SK-N-SH (cell line): ENCODE measurements at regions not wholly inside any gene's neighbourhood (a gene's known extent, or its start where the extent isn't known, plus 50 kb on each side); places are given as distances from the start of the nearest gene placed in this dataset.

Experiments
- CTCF ChIA-PET: fragments of 300-600, 350-600 bp; formaldehyde crosslinking; extraction: SDS; loops from one replicate; lab custom pipeline; 2021; lab: Yijun Ruan, JAX
- POLR2A ChIA-PET: fragments of 350-600 bp; sonication (Branson Sonifier 250); formaldehyde crosslinking; extraction: SDS; loops from one replicate; lab custom pipeline; 2020; ENCODE audit warnings: antibody characterized with exemption, inconsistent platforms; lab: Yijun Ruan, JAX
- DNase-seq: peaks from one replicate; pipeline ENCODE4 v3.0.0; 2012
- H2AFZ ChIP-seq: fragments of 200-600 bp; sonication (generic); 2 replicates; pipeline ENCODE4 v1.8.1; 2016; ENCODE audit warnings: antibody characterized with exemption, mild to moderate bottlenecking, low read depth
- H3F3A ChIP-seq: fragments of 200-600 bp; sonication (generic); replicated peaks from 2 replicates; pipeline ENCODE3; 2016; ENCODE audit warnings: antibody characterized with exemption, mild to moderate bottlenecking; ENCODE audit not compliant: insufficient read depth
- H3K27ac ChIP-seq, 2 experiments: fragments of 200-500 bp in 1 of 2; fragments of 200-600 bp in 1 of 2; sonication (Bioruptor generic) in 1 of 2; sonication (generic), shearing (Covaris generic) in 1 of 2; 2 replicates each; pipeline versions ENCODE4 v1.5.1 to v1.6.1; 2014 to 2016; ENCODE audit warnings: low read depth in 2 of 2, inconsistent platforms in 1 of 2, low read length in 1 of 2, mild to moderate bottlenecking in 1 of 2, mixed read lengths in 1 of 2
- H3K27me3 ChIP-seq: fragments of 200-600 bp; sonication (generic), shearing (Covaris generic); 2 replicates; pipeline ENCODE4 v1.6.1; 2016; ENCODE audit warnings: mixed run types; ENCODE audit not compliant: insufficient read depth
- H3K36me3 ChIP-seq, 2 experiments: fragments of 200-500 bp in 1 of 2; fragments of 200-600 bp in 1 of 2; sonication (Bioruptor generic) in 1 of 2; sonication (generic) in 1 of 2; replicated peaks in 1 of 2; 2 replicates each; pipeline versions ENCODE3 to v1.5.1; 2014 to 2016; ENCODE audit warnings: low read length in 1 of 2, mild to moderate bottlenecking in 1 of 2; ENCODE audit not compliant: insufficient read depth in 2 of 2, control insufficient read depth in 1 of 2
- H3K4me1 ChIP-seq, 2 experiments: fragments of 200-500 bp in 1 of 2; fragments of 200-600 bp in 1 of 2; sonication (Bioruptor generic) in 1 of 2; sonication (generic), shearing (Covaris generic) in 1 of 2; 2 replicates each; pipeline versions ENCODE4 v1.5.1 to v1.6.1; 2014 to 2016; ENCODE audit warnings: low read depth in 1 of 2, low read length in 1 of 2, mixed run types in 1 of 2; ENCODE audit not compliant: insufficient read depth in 2 of 2, control insufficient read depth in 1 of 2
- H3K4me2 ChIP-seq: fragments of 200-600 bp; sonication (generic), shearing (Covaris generic); 2 replicates; pipeline ENCODE4 v1.6.1; 2017; ENCODE audit warnings: mixed run types
- H3K4me3 ChIP-seq, 2 experiments: fragments of 200-500 bp in 1 of 2; fragments of 200-600 bp in 1 of 2; sonication (Bioruptor generic) in 1 of 2; sonication (generic), shearing (Covaris generic) in 1 of 2; 2 replicates each; pipeline versions ENCODE4 v1.5.1 to v1.8.1; 2014 to 2016; ENCODE audit warnings: low read depth in 2 of 2, inconsistent platforms in 1 of 2, low read length in 1 of 2, mild to moderate bottlenecking in 1 of 2, mixed read lengths in 1 of 2, moderate library complexity in 1 of 2
- H3K79me2 ChIP-seq: fragments of 200-600 bp; sonication (generic); 2 replicates; pipeline ENCODE4 v1.8.1; 2017; ENCODE audit warnings: mild to moderate bottlenecking; ENCODE audit not compliant: insufficient read depth
- H3K9ac ChIP-seq: fragments of 200-600 bp; sonication (generic); 2 replicates; pipeline ENCODE4 v1.6.1; 2017; ENCODE audit warnings: mixed run types
- H3K9me2 ChIP-seq: fragments of 200-600 bp; sonication (generic); 2 replicates; pipeline ENCODE4 v1.6.1; 2017; ENCODE audit warnings: mixed run types
- H3K9me3 ChIP-seq: fragments of 200-600 bp; sonication (generic); 2 replicates; pipeline ENCODE4 v1.6.1; 2017; ENCODE audit warnings: mixed run types, mild to moderate bottlenecking, moderate library complexity
- H4K20me1 ChIP-seq: fragments of 200-600 bp; sonication (generic); 2 replicates; pipeline ENCODE4 v1.6.1; 2017; ENCODE audit warnings: mild to moderate bottlenecking, mixed run types; ENCODE audit not compliant: insufficient read depth
- CHD2 ChIP-seq: fragments of 150-350 bp; IDR thresholded peaks from 2 replicates; pipeline ENCODE4 v1.6.1; 2018; ENCODE audit warnings: low read length; ENCODE audit not compliant: partially characterized antibody
- ELF1 ChIP-seq: IDR thresholded peaks from 2 replicates; pipeline ENCODE4 v1.4.0; 2012
- EP300 ChIP-seq, 2 experiments: IDR thresholded peaks; 2 replicates each; pipeline versions ENCODE4 v1.4.0 to v1.6.1; 2012; ENCODE audit warnings: borderline replicate concordance in 1 of 2, low read depth in 1 of 2, low read length in 1 of 2
- EZH2phosphoT487 ChIP-seq: fragments of 200-600 bp; sonication (generic); IDR thresholded peaks from 2 replicates; pipeline ENCODE4 v1.6.1; 2017; ENCODE audit warnings: low read depth, mixed run types, mild to moderate bottlenecking, antibody characterized with exemption, moderate library complexity, borderline replicate concordance
- FOXJ3 ChIP-seq: sonication (generic); formaldehyde crosslinking; IDR thresholded peaks from 2 replicates; pipeline ENCODE4 v1.5.1; 2020; ENCODE audit warnings: mild to moderate bottlenecking, missing genetic modification reagents
- GABPA ChIP-seq: IDR thresholded peaks from 2 replicates; pipeline ENCODE4 v1.4.0; 2012; ENCODE audit warnings: low read depth, mild to moderate bottlenecking
- JUND ChIP-seq: IDR thresholded peaks from 2 replicates; pipeline ENCODE4 v1.4.0; 2012
- MEF2A ChIP-seq: IDR thresholded peaks from 2 replicates; pipeline ENCODE4 v1.4.0; 2012; ENCODE audit warnings: low read depth, borderline replicate concordance
- MXI1 ChIP-seq: IDR thresholded peaks from 2 replicates; pipeline ENCODE4 v1.6.1; 2012; ENCODE audit warnings: mild to moderate bottlenecking, low read depth, low read length, improper control_type of control experiment
- NFIC ChIP-seq: IDR thresholded peaks from 2 replicates; pipeline ENCODE4 v1.4.0; 2012; ENCODE audit warnings: borderline replicate concordance
- RAD21 ChIP-seq: IDR thresholded peaks from 2 replicates; pipeline ENCODE4 v1.6.1; 2012; ENCODE audit warnings: mild to moderate bottlenecking, low read length
- RCOR1 ChIP-seq: fragments of 150-350 bp; IDR thresholded peaks from 2 replicates; pipeline ENCODE4 v1.6.1; 2017; ENCODE audit warnings: antibody characterized with exemption, low read length
- RFX5 ChIP-seq: IDR thresholded peaks from 2 replicates; pipeline ENCODE4 v1.6.1; 2012; ENCODE audit warnings: mild to moderate bottlenecking, improper control_type of control experiment, low read length
- RXRA ChIP-seq: IDR thresholded peaks from 2 replicates; pipeline ENCODE4 v1.4.0; 2012; ENCODE audit warnings: low read depth, mild to moderate bottlenecking, borderline replicate concordance
- TEAD4 ChIP-seq: IDR thresholded peaks from 2 replicates; pipeline ENCODE4 v1.4.0; 2012; ENCODE audit warnings: mild to moderate bottlenecking, borderline replicate concordance; ENCODE audit not compliant: insufficient read depth
- WGBS: methylation state at CpG from one replicate; pipeline ENCODE4 v1.1.6; 2017; ENCODE audit warnings: low lambda C conversion rate; 5-methylcytosine and 5-hydroxymethylcytosine counted together
- TF ChIP-seq, protein P1 (sequence below): fragments of 150-350 bp; IDR thresholded peaks from 2 replicates; pipeline ENCODE4 v1.6.1; 2017; ENCODE audit warnings: antibody characterized with exemption, low read length, low read depth, borderline replicate concordance
- TF ChIP-seq, protein P2 (sequence below): IDR thresholded peaks from 2 replicates; pipeline ENCODE4 v1.4.0; 2012; ENCODE audit warnings: low read depth
- TF ChIP-seq, protein P3 (sequence below): IDR thresholded peaks from 2 replicates; pipeline ENCODE4 v1.4.0; 2012; ENCODE audit warnings: low read depth, borderline replicate concordance
- TF ChIP-seq, protein P4 (sequence below): IDR thresholded peaks from 2 replicates; pipeline ENCODE4; 2012
- TF ChIP-seq, protein P5 (sequence below): IDR thresholded peaks from 2 replicates; pipeline ENCODE4 v1.4.0; 2012; ENCODE audit warnings: low read depth, borderline replicate concordance

DNA sequence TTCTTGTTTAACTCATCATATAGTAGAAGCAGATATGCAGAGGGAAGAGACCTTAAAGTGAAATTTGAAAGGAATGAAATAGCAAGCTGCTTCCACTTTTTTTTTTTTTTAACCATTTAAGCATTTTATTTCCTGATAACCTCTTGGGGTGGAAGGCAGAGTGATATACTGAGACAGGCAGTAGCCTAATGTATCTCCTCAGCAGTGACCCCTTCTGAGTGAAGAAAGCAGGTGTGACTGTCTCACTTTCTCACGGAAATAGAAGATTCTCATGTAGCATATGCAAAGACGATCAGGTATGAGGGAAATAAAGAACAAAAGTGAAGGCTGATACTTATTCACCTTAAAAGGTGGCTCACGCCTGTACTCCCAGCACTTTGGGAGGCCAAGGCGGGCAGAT lies 187.1 kb upstream of the STXBP5 start:
- H2AFZ ChIP-seq, result no peak overlapping the region
- ChIA-PET POLR2A (no interaction called here), CTCF (no interaction called here)
- TF ChIP-seq, protein P1, sequence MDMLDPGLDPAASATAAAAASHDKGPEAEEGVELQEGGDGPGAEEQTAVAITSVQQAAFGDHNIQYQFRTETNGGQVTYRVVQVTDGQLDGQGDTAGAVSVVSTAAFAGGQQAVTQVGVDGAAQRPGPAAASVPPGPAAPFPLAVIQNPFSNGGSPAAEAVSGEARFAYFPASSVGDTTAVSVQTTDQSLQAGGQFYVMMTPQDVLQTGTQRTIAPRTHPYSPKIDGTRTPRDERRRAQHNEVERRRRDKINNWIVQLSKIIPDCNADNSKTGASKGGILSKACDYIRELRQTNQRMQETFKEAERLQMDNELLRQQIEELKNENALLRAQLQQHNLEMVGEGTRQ, result no peak
- TF ChIP-seq GABPA, result no peak
- TF ChIP-seq RXRA, result no peak
- TF ChIP-seq EP300 (IDR thresholded peaks at IDR 0.05; ENCODE audit: borderline replicate concordance in 1 of 2, low read depth in 1 of 2, low read length in 1 of 2), result no peak
- no peak for TF ChIP-seq RAD21
- TF ChIP-seq, protein P2, sequence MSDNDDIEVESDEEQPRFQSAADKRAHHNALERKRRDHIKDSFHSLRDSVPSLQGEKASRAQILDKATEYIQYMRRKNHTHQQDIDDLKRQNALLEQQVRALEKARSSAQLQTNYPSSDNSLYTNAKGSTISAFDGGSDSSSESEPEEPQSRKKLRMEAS, result no peak
- TF ChIP-seq FOXJ3 (CRISPR knock-in tag), result no peak
- TF ChIP-seq, protein P3, sequence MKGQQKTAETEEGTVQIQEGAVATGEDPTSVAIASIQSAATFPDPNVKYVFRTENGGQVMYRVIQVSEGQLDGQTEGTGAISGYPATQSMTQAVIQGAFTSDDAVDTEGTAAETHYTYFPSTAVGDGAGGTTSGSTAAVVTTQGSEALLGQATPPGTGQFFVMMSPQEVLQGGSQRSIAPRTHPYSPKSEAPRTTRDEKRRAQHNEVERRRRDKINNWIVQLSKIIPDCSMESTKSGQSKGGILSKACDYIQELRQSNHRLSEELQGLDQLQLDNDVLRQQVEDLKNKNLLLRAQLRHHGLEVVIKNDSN, result no peak
- no peak for TF ChIP-seq EZH2phosphoT487
- no peak for TF ChIP-seq CHD2
- no peak for TF ChIP-seq JUND
- TF ChIP-seq RFX5, result no peak
- TF ChIP-seq, protein P4, sequence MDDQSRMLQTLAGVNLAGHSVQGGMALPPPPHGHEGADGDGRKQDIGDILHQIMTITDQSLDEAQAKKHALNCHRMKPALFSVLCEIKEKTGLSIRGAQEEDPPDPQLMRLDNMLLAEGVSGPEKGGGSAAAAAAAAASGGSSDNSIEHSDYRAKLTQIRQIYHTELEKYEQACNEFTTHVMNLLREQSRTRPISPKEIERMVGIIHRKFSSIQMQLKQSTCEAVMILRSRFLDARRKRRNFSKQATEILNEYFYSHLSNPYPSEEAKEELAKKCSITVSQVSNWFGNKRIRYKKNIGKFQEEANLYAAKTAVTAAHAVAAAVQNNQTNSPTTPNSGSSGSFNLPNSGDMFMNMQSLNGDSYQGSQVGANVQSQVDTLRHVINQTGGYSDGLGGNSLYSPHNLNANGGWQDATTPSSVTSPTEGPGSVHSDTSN, result no peak
- no peak for TF ChIP-seq RCOR1
- no peak for TF ChIP-seq ELF1
- no peak for TF ChIP-seq MEF2A
- no peak for TF ChIP-seq NFIC
- no peak for TF ChIP-seq MXI1
- TF ChIP-seq, protein P5, sequence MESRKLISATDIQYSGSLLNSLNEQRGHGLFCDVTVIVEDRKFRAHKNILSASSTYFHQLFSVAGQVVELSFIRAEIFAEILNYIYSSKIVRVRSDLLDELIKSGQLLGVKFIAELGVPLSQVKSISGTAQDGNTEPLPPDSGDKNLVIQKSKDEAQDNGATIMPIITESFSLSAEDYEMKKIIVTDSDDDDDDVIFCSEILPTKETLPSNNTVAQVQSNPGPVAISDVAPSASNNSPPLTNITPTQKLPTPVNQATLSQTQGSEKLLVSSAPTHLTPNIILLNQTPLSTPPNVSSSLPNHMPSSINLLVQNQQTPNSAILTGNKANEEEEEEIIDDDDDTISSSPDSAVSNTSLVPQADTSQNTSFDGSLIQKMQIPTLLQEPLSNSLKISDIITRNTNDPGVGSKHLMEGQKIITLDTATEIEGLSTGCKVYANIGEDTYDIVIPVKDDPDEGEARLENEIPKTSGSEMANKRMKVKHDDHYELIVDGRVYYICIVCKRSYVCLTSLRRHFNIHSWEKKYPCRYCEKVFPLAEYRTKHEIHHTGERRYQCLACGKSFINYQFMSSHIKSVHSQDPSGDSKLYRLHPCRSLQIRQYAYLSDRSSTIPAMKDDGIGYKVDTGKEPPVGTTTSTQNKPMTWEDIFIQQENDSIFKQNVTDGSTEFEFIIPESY, result no peak
- no peak for TF ChIP-seq TEAD4
- H3K4me3 ChIP-seq, result no peak overlapping the region
- H4K20me1 ChIP-seq, result no peaks in the 10 kb centered on the region
- no peak overlapping the region for H3K27ac ChIP-seq
- no peaks in the 10 kb centered on the region for H3K36me3 ChIP-seq
- no peak overlapping the region for H3K4me2 ChIP-seq
- H3K27me3 ChIP-seq, result no peaks in the 10 kb centered on the region
- no peaks in the 10 kb centered on the region for H3F3A ChIP-seq
- H3K9me2 ChIP-seq, result no peaks in the 10 kb centered on the region
- H3K79me2 ChIP-seq, result no peaks in the 10 kb centered on the region
- H3K9ac ChIP-seq, result no peak overlapping the region
- no peaks in the 10 kb centered on the region for H3K9me3 ChIP-seq
- DNase-seq, result no peak
- WGBS, result 86% methylated on average over 4 of the region's 4 CpGs
- no peaks in the 10 kb centered on the region for H3K4me1 ChIP-seq
